ENCODE measurements at regions not wholly inside any gene's neighbourhood (a gene's known extent, or its start where the extent isn't known, plus 50 kb on each side); places are given as distances from the start of the nearest gene placed in this dataset.
"Not testable (repeated sequence)": the region's sequence is repeated elsewhere in the genome, so short reads cannot be mapped to it uniquely, and the experiment has no call there.

GRCh38 chr14:34085695-34086094, 134.8 kb upstream of the EGLN3 start:
- no peak overlapping the region for H3K9ac ChIP-seq (ENCODE audit: low read length in 2 of 2)
- H3K4me1 ChIP-seq (ENCODE audit: control insufficient read depth, insufficient read depth, low read length), result peaks cover 7% of the 10 kb centered on the region
- no peak overlapping the region for H3K27ac ChIP-seq (ENCODE audit: low read length)
- H3K4me3 ChIP-seq (ENCODE audit: low read length in 2 of 2), result no peak overlapping the region
- H3K9me3 ChIP-seq (ENCODE audit: control insufficient read depth in 2 of 2, low read length in 2 of 2), result peaks cover 0 to 6% of the 10 kb centered on the region in 2 donors
- no peaks in the 10 kb centered on the region for H3K27me3 ChIP-seq (ENCODE audit: control insufficient read depth in 1 of 2, insufficient read depth in 2 of 2, low read length in 2 of 2)
- H3K36me3 ChIP-seq (ENCODE audit: control insufficient read depth in 2 of 2, insufficient read depth in 2 of 2, low read length in 2 of 2), result no peaks in the 10 kb centered on the region

GRCh38 chr14:34081576-34082136, 130.8 kb upstream of the EGLN3 start:
- Histone ChIP-seq H3K4me3 (ENCODE audit: low read length in 2 of 2) (no peak overlapping the region), H3K9me3 (ENCODE audit: control insufficient read depth in 2 of 2, low read length in 2 of 2) (no peaks in the 10 kb centered on the region), H3K36me3 (ENCODE audit: control insufficient read depth in 2 of 2, insufficient read depth in 2 of 2, low read length in 2 of 2) (no peaks in the 10 kb centered on the region), H3K4me1 (ENCODE audit: control insufficient read depth, insufficient read depth, low read length) (peaks cover 7% of the 10 kb centered on the region), H3K9ac (ENCODE audit: low read length in 2 of 2) (no peak overlapping the region), H3K27me3 (ENCODE audit: control insufficient read depth in 1 of 2, insufficient read depth in 2 of 2, low read length in 2 of 2) (no peaks in the 10 kb centered on the region), H3K27ac (ENCODE audit: low read length) (peak overlapping the region; percentile 64)

GRCh38 chr14:34081101-34081575, 130.3 kb upstream of the EGLN3 start:
- Histone ChIP-seq H3K4me3 (ENCODE audit: low read length in 2 of 2) (no peak overlapping the region), H3K27me3 (ENCODE audit: control insufficient read depth in 1 of 2, insufficient read depth in 2 of 2, low read length in 2 of 2) (no peaks in the 10 kb centered on the region), H3K4me1 (ENCODE audit: control insufficient read depth, insufficient read depth, low read length) (peaks cover 7% of the 10 kb centered on the region), H3K9ac (ENCODE audit: low read length in 2 of 2) (no peak overlapping the region), H3K9me3 (ENCODE audit: control insufficient read depth in 2 of 2, low read length in 2 of 2) (no peaks in the 10 kb centered on the region), H3K36me3 (ENCODE audit: control insufficient read depth in 2 of 2, insufficient read depth in 2 of 2, low read length in 2 of 2) (no peaks in the 10 kb centered on the region), H3K27ac (ENCODE audit: low read length) (peak overlapping the region; percentile 64)

- not testable (repeated sequence) for H3K27ac ChIP-seq (ENCODE audit: low read length); H3K9me3 ChIP-seq (ENCODE audit: control insufficient read depth in 2 of 2, low read length in 2 of 2); H3K27me3 ChIP-seq (ENCODE audit: control insufficient read depth in 1 of 2, insufficient read depth in 2 of 2, low read length in 2 of 2); H3K4me3 ChIP-seq (ENCODE audit: low read length in 2 of 2); H3K36me3 ChIP-seq (ENCODE audit: control insufficient read depth in 2 of 2, insufficient read depth in 2 of 2, low read length in 2 of 2); H3K9ac ChIP-seq (ENCODE audit: low read length in 2 of 2); H3K4me1 ChIP-seq (ENCODE audit: control insufficient read depth, insufficient read depth, low read length)
These were observed 128.8 kb upstream of the EGLN3 start for GRCh38 chr14:34079643-34080042.

GRCh38 chr14:34078117-34078743, 127.4 kb upstream of the EGLN3 start:
- Histone ChIP-seq H3K9ac (ENCODE audit: low read length in 2 of 2) (no peak overlapping the region), H3K27me3 (ENCODE audit: control insufficient read depth in 1 of 2, insufficient read depth in 2 of 2, low read length in 2 of 2) (no peaks in the 10 kb centered on the region), H3K4me3 (ENCODE audit: low read length in 2 of 2) (no peak overlapping the region), H3K27ac (ENCODE audit: low read length) (no peak overlapping the region), H3K36me3 (ENCODE audit: control insufficient read depth in 2 of 2, insufficient read depth in 2 of 2, low read length in 2 of 2) (no peaks in the 10 kb centered on the region), H3K4me1 (ENCODE audit: control insufficient read depth, insufficient read depth, low read length) (peaks cover 7% of the 10 kb centered on the region), H3K9me3 (ENCODE audit: control insufficient read depth in 2 of 2, low read length in 2 of 2) (no peaks in the 10 kb centered on the region)

GRCh38 chr14:34075826-34076225, 125.0 kb upstream of the EGLN3 start:
- H3K4me3 ChIP-seq (ENCODE audit: low read length in 2 of 2), result no peak overlapping the region
- H3K36me3 ChIP-seq (ENCODE audit: control insufficient read depth in 2 of 2, insufficient read depth in 2 of 2, low read length in 2 of 2), result no peaks in the 10 kb centered on the region
- no peak overlapping the region for H3K9ac ChIP-seq (ENCODE audit: low read length in 2 of 2)
- H3K9me3 ChIP-seq (ENCODE audit: control insufficient read depth in 2 of 2, low read length in 2 of 2), result no peaks in the 10 kb centered on the region
- H3K4me1 ChIP-seq (ENCODE audit: control insufficient read depth, insufficient read depth, low read length), result no peaks in the 10 kb centered on the region
- no peak overlapping the region for H3K27ac ChIP-seq (ENCODE audit: low read length)
- no peaks in the 10 kb centered on the region for H3K27me3 ChIP-seq (ENCODE audit: control insufficient read depth in 1 of 2, insufficient read depth in 2 of 2, low read length in 2 of 2)

GRCh38 chr14:34075042-34075744, 124.3 kb upstream of the EGLN3 start:
- no peak overlapping the region for H3K4me3 ChIP-seq (ENCODE audit: low read length in 2 of 2)
- H3K9ac ChIP-seq (ENCODE audit: low read length in 2 of 2), result no peak overlapping the region
- H3K36me3 ChIP-seq (ENCODE audit: control insufficient read depth in 2 of 2, insufficient read depth in 2 of 2, low read length in 2 of 2), result no peaks in the 10 kb centered on the region
- H3K9me3 ChIP-seq (ENCODE audit: control insufficient read depth in 2 of 2, low read length in 2 of 2), result no peaks in the 10 kb centered on the region
- no peaks in the 10 kb centered on the region for H3K4me1 ChIP-seq (ENCODE audit: control insufficient read depth, insufficient read depth, low read length)
- H3K27me3 ChIP-seq (ENCODE audit: control insufficient read depth in 1 of 2, insufficient read depth in 2 of 2, low read length in 2 of 2), result no peaks in the 10 kb centered on the region
- H3K27ac ChIP-seq (ENCODE audit: low read length), result no peak overlapping the region

GRCh38 chr14:34072921-34073320, 122.0 kb upstream of the EGLN3 start:
- no peaks in the 10 kb centered on the region for H3K9me3 ChIP-seq (ENCODE audit: control insufficient read depth in 2 of 2, low read length in 2 of 2)
- no peaks in the 10 kb centered on the region for H3K36me3 ChIP-seq (ENCODE audit: control insufficient read depth in 2 of 2, insufficient read depth in 2 of 2, low read length in 2 of 2)
- H3K27me3 ChIP-seq (ENCODE audit: control insufficient read depth in 1 of 2, insufficient read depth in 2 of 2, low read length in 2 of 2), result no peaks in the 10 kb centered on the region
- no peaks in the 10 kb centered on the region for H3K4me1 ChIP-seq (ENCODE audit: control insufficient read depth, insufficient read depth, low read length)
- no peak overlapping the region for H3K9ac ChIP-seq (ENCODE audit: low read length in 2 of 2)
- H3K4me3 ChIP-seq (ENCODE audit: low read length in 2 of 2), result no peak overlapping the region
- H3K27ac ChIP-seq (ENCODE audit: low read length), result no peak overlapping the region

- Histone ChIP-seq H3K27ac (ENCODE audit: low read length) (no peak overlapping the region), H3K9me3 (ENCODE audit: control insufficient read depth in 2 of 2, low read length in 2 of 2) (no peaks in the 10 kb centered on the region), H3K27me3 (ENCODE audit: control insufficient read depth in 1 of 2, insufficient read depth in 2 of 2, low read length in 2 of 2) (no peaks in the 10 kb centered on the region)
These were observed 121.5 kb upstream of the EGLN3 start for GRCh38 chr14:34072401-34072800.

GRCh38 chr14:34070917-34071407, 120.1 kb upstream of the EGLN3 start:
- Histone ChIP-seq H3K36me3 (ENCODE audit: control insufficient read depth in 2 of 2, insufficient read depth in 2 of 2, low read length in 2 of 2) (no peaks in the 10 kb centered on the region), H3K27me3 (ENCODE audit: control insufficient read depth in 1 of 2, insufficient read depth in 2 of 2, low read length in 2 of 2) (no peaks in the 10 kb centered on the region), H3K27ac (ENCODE audit: low read length) (no peak overlapping the region), H3K4me3 (ENCODE audit: low read length in 2 of 2) (no peak overlapping the region), H3K4me1 (ENCODE audit: control insufficient read depth, insufficient read depth, low read length) (no peaks in the 10 kb centered on the region), H3K9ac (ENCODE audit: low read length in 2 of 2) (no peak overlapping the region), H3K9me3 (ENCODE audit: control insufficient read depth in 2 of 2, low read length in 2 of 2) (no peaks in the 10 kb centered on the region)

More at GRCh38 chr14:34072401-34072800, 121.5 kb upstream of the EGLN3 start:
- no peaks in the 10 kb centered on the region for H3K36me3 ChIP-seq (ENCODE audit: control insufficient read depth in 2 of 2, insufficient read depth in 2 of 2, low read length in 2 of 2)
- H3K9ac ChIP-seq (ENCODE audit: low read length in 2 of 2), result no peak overlapping the region
- no peaks in the 10 kb centered on the region for H3K4me1 ChIP-seq (ENCODE audit: control insufficient read depth, insufficient read depth, low read length)
- H3K4me3 ChIP-seq (ENCODE audit: low read length in 2 of 2), result no peak overlapping the region

Data from stomach smooth muscle (tissue), 2 donors.